Mesenchymal stem cell (in vitro differentiated cells and primary cell): ENCODE measurements at regions not wholly inside any gene's neighbourhood (a gene's known extent, or its start where the extent isn't known, plus 50 kb on each side); places are given as distances from the start of the nearest gene placed in this dataset.

Experiments
- DNase-seq: peaks from one replicate; pipeline ENCODE4 v3.0.0-alpha.2; 2013
- H2AFZ ChIP-seq: one replicate; pipeline ENCODE4 v1.6.1; 2013; ENCODE audit warnings: low read depth, mild to moderate bottlenecking, control low read depth, inconsistent platforms, low read length, moderate library complexity
- H2AK5ac ChIP-seq: 2 replicates; pipeline ENCODE4 v1.6.1; 2013; ENCODE audit warnings: low read length, moderate library complexity, mild to moderate bottlenecking, inconsistent platforms; ENCODE audit not compliant: severe bottlenecking
- H2BK120ac ChIP-seq: one replicate; pipeline ENCODE4 v1.6.1; 2013; ENCODE audit warnings: low read depth, mild to moderate bottlenecking, inconsistent platforms, low read length, moderate library complexity
- H2BK12ac ChIP-seq, 2 experiments: one replicate each; pipeline ENCODE4 v1.6.1; 2013; ENCODE audit warnings: inconsistent platforms in 2 of 2, low read length in 2 of 2, mild to moderate bottlenecking in 2 of 2, moderate library complexity in 2 of 2, control low read depth in 1 of 2
- H2BK15ac ChIP-seq: one replicate; pipeline ENCODE4 v1.6.1; 2013; ENCODE audit warnings: mild to moderate bottlenecking, low read depth, inconsistent platforms; ENCODE audit not compliant: poor library complexity, severe bottlenecking
- H2BK5ac ChIP-seq: 2 replicates; pipeline ENCODE4 v1.6.1; 2013; ENCODE audit warnings: low read depth, mild to moderate bottlenecking, low read length, control low read depth, inconsistent platforms; ENCODE audit not compliant: poor library complexity, severe bottlenecking
- H3K14ac ChIP-seq, 2 experiments: one replicate each; pipeline ENCODE4 v1.6.1; 2013; ENCODE audit warnings: inconsistent platforms in 2 of 2, low read length in 2 of 2, control low read depth in 1 of 2, mild to moderate bottlenecking in 1 of 2, moderate library complexity in 1 of 2
- H3K18ac ChIP-seq, 2 experiments: one replicate each; pipeline ENCODE4 v1.6.1; 2013; ENCODE audit warnings: inconsistent platforms in 2 of 2, low read length in 2 of 2, control low read depth in 1 of 2, low read depth in 1 of 2, mild to moderate bottlenecking in 1 of 2
- H3K23ac ChIP-seq, 2 experiments: one replicate each; pipeline ENCODE4 v1.6.1; 2013; ENCODE audit warnings: inconsistent platforms in 2 of 2, low read length in 2 of 2, mild to moderate bottlenecking in 2 of 2, moderate library complexity in 2 of 2, control low read depth in 1 of 2
- H3K27ac ChIP-seq: 2 replicates; pipeline ENCODE4 v1.5.1; 2013; ENCODE audit warnings: mild to moderate bottlenecking, moderate library complexity, low read length, control low read depth, inconsistent platforms; ENCODE audit not compliant: poor library complexity, severe bottlenecking
- H3K27me3 ChIP-seq, 2 experiments: 2 replicates each; pipeline versions ENCODE4 v1.6.1 to v1.7.0; 2013; ENCODE audit warnings: low read length in 2 of 2, mild to moderate bottlenecking in 2 of 2, moderate library complexity in 2 of 2, control low read depth in 1 of 2, inconsistent platforms in 1 of 2; ENCODE audit not compliant: control insufficient read depth in 1 of 2, insufficient read depth in 1 of 2
- H3K36me3 ChIP-seq, 2 experiments: 2 replicates each; pipeline versions ENCODE4 v1.6.1 to v1.7.0; 2013; ENCODE audit warnings: low read length in 2 of 2, control low read depth in 1 of 2, inconsistent platforms in 1 of 2, low read depth in 1 of 2, mild to moderate bottlenecking in 1 of 2; ENCODE audit not compliant: insufficient read depth in 2 of 2, control insufficient read depth in 1 of 2
- H3K4ac ChIP-seq, 2 experiments: one replicate each; pipeline ENCODE4 v1.6.1; 2013; ENCODE audit warnings: inconsistent platforms in 2 of 2, low read length in 2 of 2, mild to moderate bottlenecking in 2 of 2, moderate library complexity in 2 of 2, control low read depth in 1 of 2, low read depth in 1 of 2
- H3K4me1 ChIP-seq: 2 replicates; pipeline ENCODE4 v1.6.1; 2013; ENCODE audit warnings: low read depth, low read length, control low read depth; ENCODE audit not compliant: control insufficient read depth, insufficient read depth
- H3K4me2 ChIP-seq: 2 replicates; pipeline ENCODE4 v1.6.1; 2013; ENCODE audit warnings: low read length, mild to moderate bottlenecking, inconsistent platforms; ENCODE audit not compliant: poor library complexity, severe bottlenecking
- H3K4me3 ChIP-seq, 2 experiments: 2 replicates each; pipeline versions ENCODE4 v1.5.1 to v1.7.0; 2013; ENCODE audit warnings: low read length in 2 of 2, mild to moderate bottlenecking in 2 of 2, control low read depth in 1 of 2, low read depth in 1 of 2; ENCODE audit not compliant: insufficient read depth in 1 of 2
- H3K79me1 ChIP-seq: replicated peaks from 2 replicates; pipeline ENCODE4 v1.6.1; 2013; ENCODE audit warnings: mild to moderate bottlenecking, control low read depth, low read length, inconsistent platforms; ENCODE audit not compliant: poor library complexity, severe bottlenecking
- H3K9ac ChIP-seq: 2 replicates; pipeline ENCODE4 v1.7.0; 2013; ENCODE audit warnings: mild to moderate bottlenecking, low read length, moderate library complexity
- H3K9me3 ChIP-seq: 2 replicates; pipeline ENCODE4 v1.7.0; 2013; ENCODE audit warnings: mild to moderate bottlenecking, low read length; ENCODE audit not compliant: control insufficient read depth
- H4K8ac ChIP-seq: one replicate; pipeline ENCODE4 v1.6.1; 2013; ENCODE audit warnings: inconsistent platforms, mild to moderate bottlenecking, low read length, moderate library complexity
- H4K91ac ChIP-seq: one replicate; pipeline ENCODE4 v1.6.1; 2013; ENCODE audit warnings: mild to moderate bottlenecking, low read length, inconsistent platforms
- WGBS: methylation state at CpG from one replicate; pipeline ENCODE4 v1.1.7; 2013; ENCODE audit warnings: mixed read lengths; 5-methylcytosine and 5-hydroxymethylcytosine counted together

DNA sequence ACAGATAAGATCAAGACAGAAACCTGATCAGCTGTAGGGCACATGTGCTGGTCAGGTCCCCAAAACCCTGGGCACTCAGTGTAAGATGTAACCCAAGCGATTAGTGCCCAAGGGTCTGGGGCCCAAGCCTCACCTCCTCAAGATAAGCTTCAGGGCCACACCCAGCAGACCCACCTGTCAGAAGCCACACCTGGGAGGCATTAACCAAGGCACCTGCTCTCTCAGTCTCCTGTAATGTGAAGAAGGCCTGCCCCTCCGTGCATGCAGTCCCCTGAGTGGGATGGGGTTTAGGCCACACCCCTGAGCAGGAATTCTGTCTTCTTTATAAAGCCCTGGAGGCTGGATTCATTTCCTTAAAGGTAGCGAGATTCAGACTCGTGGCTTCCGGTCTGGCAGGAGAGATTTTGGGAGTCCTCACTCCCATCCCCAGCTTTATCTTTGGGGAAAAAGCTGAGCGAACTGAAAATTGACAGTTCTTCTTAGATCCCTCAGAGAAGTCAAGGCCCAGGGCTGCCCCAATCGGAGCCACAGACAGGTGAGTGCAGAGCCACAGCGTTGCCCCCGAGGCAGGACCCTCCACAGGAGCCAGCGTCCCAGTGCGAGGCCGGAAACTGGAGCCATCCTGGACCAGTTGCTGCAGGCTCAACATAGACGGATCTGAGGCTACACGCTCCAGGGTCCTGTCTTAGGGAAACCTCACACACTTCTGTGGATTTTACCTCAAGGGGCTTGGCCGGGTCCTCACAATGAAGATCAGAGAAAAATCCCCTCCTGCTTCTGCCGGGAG, 357.6 kb upstream of the IRX4 start:
- no peak overlapping the region for H3K14ac ChIP-seq
- no peak overlapping the region for H2BK120ac ChIP-seq
- H3K18ac ChIP-seq = no peak overlapping the region
- H3K79me1 ChIP-seq = no peaks in the 10 kb centered on the region
- no peak overlapping the region for H3K4me3 ChIP-seq
- no peak overlapping the region for H4K91ac ChIP-seq
- no peak overlapping the region for H2AFZ ChIP-seq
- H2BK15ac ChIP-seq = no peak overlapping the region
- no peak overlapping the region for H3K4ac ChIP-seq
- H3K4me1 ChIP-seq = no peaks in the 10 kb centered on the region
- DNase-seq = no peak
- no peak overlapping the region for H3K23ac ChIP-seq
- H3K9ac ChIP-seq = no peak overlapping the region
- no peaks in the 10 kb centered on the region for H3K27me3 ChIP-seq
- H2AK5ac ChIP-seq = no peak overlapping the region
- 76% methylated on average over 16 of the region's 16 CpGs for WGBS
- no peak overlapping the region for H2BK12ac ChIP-seq
- no peaks in the 10 kb centered on the region for H3K36me3 ChIP-seq
- H2BK5ac ChIP-seq = no peak overlapping the region
- H3K9me3 ChIP-seq = peaks cover 10% of the 10 kb centered on the region
- no peak overlapping the region for H3K27ac ChIP-seq
- H3K4me2 ChIP-seq = no peak overlapping the region
- no peak overlapping the region for H4K8ac ChIP-seq

DNA sequence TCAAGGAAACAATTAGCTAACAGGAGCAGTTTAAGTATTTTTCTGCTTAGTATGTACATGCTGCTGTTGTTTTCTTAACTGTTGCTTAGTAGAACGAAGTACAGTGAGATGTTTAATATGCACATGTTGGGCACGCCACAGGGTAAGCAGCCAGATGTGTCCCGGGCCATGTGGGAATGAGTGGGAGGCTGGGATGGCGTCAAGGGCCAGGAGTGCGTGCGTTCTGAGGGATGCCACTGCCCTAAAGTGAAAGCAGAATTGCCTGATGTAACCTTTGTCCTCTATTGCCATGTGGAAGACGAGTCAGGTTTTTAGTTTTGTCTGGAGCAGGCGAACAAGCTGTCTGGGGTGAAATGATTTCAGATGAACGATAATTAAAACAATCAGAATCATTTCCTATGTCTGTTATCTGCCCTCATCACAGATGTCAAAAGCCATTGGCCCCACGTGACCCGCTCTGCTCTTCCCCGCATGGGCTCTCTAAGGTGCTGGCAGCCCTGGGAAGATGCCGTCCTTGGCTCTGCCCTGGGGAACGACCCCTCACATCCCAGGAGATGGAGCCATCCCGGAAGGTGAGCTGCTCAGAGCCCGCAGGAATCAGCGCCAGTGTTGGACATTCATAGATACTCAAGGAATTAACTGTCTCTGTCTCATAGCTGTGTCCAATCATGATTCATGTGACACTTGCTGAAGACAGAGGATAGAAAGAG, 356.6 kb upstream of the IRX4 start:
- Histone ChIP-seq H4K91ac (no peak overlapping the region), H3K4me2 (no peak overlapping the region), H3K4me1 (no peaks in the 10 kb centered on the region), H3K9me3 (peaks cover 18% of the 10 kb centered on the region), H2BK120ac (no peak overlapping the region), H3K4ac (no peak overlapping the region), H3K18ac (no peak overlapping the region), H3K27ac (no peak overlapping the region), H3K27me3 (no peaks in the 10 kb centered on the region), H3K23ac (no peak overlapping the region), H2BK12ac (no peak overlapping the region), H2BK15ac (no peak overlapping the region), H3K36me3 (no peaks in the 10 kb centered on the region), H2BK5ac (no peak overlapping the region), H2AK5ac (no peak overlapping the region), H3K4me3 (no peak overlapping the region), H3K14ac (no peak overlapping the region), H2AFZ (no peak overlapping the region), H3K79me1 (no peaks in the 10 kb centered on the region), H3K9ac (no peak overlapping the region), H4K8ac (no peak overlapping the region)
- no peak for DNase-seq
- WGBS = 76% methylated on average over 16 of the region's 17 CpGs

DNA sequence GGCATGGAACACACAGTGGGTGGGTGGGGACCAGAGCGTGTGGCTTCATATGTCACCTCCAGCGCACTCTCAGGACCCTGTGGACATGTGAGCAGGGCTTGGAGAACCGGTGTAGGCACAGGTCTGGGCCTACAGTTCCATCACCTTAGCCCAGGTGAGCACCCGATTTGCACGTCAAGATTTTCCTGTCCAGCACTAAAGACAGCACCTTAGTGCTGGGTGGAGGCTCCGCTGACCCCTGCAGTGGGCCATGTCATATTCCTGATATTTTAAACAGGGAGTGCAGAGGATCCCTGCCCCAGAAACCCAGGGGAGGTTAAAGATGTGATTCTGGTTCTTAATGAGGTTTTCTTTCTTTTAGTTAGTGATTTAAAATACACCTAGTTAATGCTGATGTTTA, 356.0 kb upstream of the IRX4 start:
- Histone ChIP-seq H3K23ac (no peak overlapping the region), H4K91ac (no peak overlapping the region), H3K4me3 (no peak overlapping the region), H3K79me1 (no peaks in the 10 kb centered on the region), H3K27me3 (no peaks in the 10 kb centered on the region), H3K4me2 (no peak overlapping the region), H2BK120ac (no peak overlapping the region), H3K27ac (no peak overlapping the region), H2BK5ac (no peak overlapping the region), H2BK15ac (no peak overlapping the region), H2BK12ac (no peak overlapping the region), H2AFZ (no peak overlapping the region), H3K36me3 (no peaks in the 10 kb centered on the region), H3K9ac (no peak overlapping the region), H2AK5ac (no peak overlapping the region), H3K18ac (no peak overlapping the region), H3K4me1 (no peaks in the 10 kb centered on the region), H3K14ac (no peak overlapping the region), H3K9me3 (peaks cover 20% of the 10 kb centered on the region), H3K4ac (no peak overlapping the region), H4K8ac (no peak overlapping the region)
- no peak for DNase-seq
- 68% methylated on average over 6 of the region's 6 CpGs for WGBS

DNA sequence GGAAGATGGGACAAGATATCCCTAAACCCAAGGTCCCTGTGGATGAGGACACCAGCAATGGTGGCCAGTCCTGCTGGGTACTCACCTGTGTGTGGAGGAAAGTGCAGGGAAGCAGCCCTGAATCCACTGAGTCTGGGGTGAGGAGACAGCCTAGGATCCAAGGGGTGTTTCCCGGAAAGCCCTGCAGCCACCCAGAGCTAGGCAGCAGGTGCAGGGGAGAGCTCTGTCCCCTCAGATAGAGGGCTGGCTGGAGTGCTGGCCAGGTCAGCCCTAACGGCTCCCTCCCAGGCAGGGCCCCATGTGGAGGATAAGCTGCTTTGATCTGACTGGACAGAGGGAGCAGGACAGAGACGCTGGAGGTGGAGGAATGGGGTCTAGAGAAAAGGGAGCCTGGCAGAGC, 344.7 kb upstream of the IRX4 start:
- no peak overlapping the region for H3K18ac ChIP-seq
- no peak for DNase-seq
- no peaks in the 10 kb centered on the region for H3K4me1 ChIP-seq
- no peaks in the 10 kb centered on the region for H3K27me3 ChIP-seq
- WGBS = 68% methylated on average over 3 of the region's 3 CpGs
- no peak overlapping the region for H3K9ac ChIP-seq
- no peak overlapping the region for H2BK5ac ChIP-seq
- H2AFZ ChIP-seq = no peak overlapping the region
- no peak overlapping the region for H2BK120ac ChIP-seq
- no peaks in the 10 kb centered on the region for H3K36me3 ChIP-seq
- no peaks in the 10 kb centered on the region for H3K9me3 ChIP-seq
- H3K4ac ChIP-seq = no peak overlapping the region
- no peak overlapping the region for H2AK5ac ChIP-seq
- H3K27ac ChIP-seq = no peak overlapping the region
- no peak overlapping the region for H3K4me2 ChIP-seq
- H3K4me3 ChIP-seq = no peak overlapping the region
- no peaks in the 10 kb centered on the region for H3K79me1 ChIP-seq
- H2BK12ac ChIP-seq = no peak overlapping the region
- H3K23ac ChIP-seq = no peak overlapping the region
- no peak overlapping the region for H4K8ac ChIP-seq
- no peak overlapping the region for H2BK15ac ChIP-seq
- H4K91ac ChIP-seq = no peak overlapping the region
- H3K14ac ChIP-seq = no peak overlapping the region
